LNCaP clone FGC (cell line): ENCODE measurements at regions not wholly inside any gene's neighbourhood (a gene's known extent, or its start where the extent isn't known, plus 50 kb on each side); places are given as distances from the start of the nearest gene placed in this dataset.

Experiments used
- DNase-seq: peaks from one replicate; pipeline ENCODE4 v3.0.0-alpha.2; 2011; ENCODE audit warnings: low read depth
- H3K4me3 ChIP-seq: 2 replicates; pipeline ENCODE4 v1.5.1; 2011; ENCODE audit warnings: mild to moderate bottlenecking, low read depth, low read length, control low read depth
- TF ChIP-seq, protein P1 (sequence below): IDR thresholded peaks from 2 replicates; pipeline ENCODE4 v1.5.1; 2012; ENCODE audit warnings: mild to moderate bottlenecking; ENCODE audit not compliant: control insufficient read depth, insufficient read depth; ENCODE audit errors: extremely low read depth

DNA sequence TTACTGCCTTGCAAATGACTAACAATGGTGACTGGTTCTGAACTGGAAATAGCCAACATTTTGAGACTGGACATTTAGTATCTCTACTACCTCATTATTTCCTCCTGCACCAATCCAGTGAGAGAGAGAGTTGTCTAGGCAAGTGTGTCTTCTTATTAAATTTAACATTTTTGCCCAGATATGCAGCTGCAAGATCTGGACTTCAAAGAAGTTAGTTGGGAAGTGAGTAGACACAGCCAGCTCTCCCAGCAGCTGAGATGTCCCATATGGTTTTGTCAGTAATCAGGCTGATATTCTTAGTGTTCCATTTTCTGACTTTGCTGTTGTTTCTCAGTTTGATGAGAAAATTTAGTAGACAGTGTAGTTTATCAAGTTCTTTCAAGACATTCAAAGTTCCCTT, 1778.8 kb upstream of the CDH6 start:
- TF ChIP-seq, protein P1, sequence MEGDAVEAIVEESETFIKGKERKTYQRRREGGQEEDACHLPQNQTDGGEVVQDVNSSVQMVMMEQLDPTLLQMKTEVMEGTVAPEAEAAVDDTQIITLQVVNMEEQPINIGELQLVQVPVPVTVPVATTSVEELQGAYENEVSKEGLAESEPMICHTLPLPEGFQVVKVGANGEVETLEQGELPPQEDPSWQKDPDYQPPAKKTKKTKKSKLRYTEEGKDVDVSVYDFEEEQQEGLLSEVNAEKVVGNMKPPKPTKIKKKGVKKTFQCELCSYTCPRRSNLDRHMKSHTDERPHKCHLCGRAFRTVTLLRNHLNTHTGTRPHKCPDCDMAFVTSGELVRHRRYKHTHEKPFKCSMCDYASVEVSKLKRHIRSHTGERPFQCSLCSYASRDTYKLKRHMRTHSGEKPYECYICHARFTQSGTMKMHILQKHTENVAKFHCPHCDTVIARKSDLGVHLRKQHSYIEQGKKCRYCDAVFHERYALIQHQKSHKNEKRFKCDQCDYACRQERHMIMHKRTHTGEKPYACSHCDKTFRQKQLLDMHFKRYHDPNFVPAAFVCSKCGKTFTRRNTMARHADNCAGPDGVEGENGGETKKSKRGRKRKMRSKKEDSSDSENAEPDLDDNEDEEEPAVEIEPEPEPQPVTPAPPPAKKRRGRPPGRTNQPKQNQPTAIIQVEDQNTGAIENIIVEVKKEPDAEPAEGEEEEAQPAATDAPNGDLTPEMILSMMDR = no peak
- no peak for DNase-seq

DNA sequence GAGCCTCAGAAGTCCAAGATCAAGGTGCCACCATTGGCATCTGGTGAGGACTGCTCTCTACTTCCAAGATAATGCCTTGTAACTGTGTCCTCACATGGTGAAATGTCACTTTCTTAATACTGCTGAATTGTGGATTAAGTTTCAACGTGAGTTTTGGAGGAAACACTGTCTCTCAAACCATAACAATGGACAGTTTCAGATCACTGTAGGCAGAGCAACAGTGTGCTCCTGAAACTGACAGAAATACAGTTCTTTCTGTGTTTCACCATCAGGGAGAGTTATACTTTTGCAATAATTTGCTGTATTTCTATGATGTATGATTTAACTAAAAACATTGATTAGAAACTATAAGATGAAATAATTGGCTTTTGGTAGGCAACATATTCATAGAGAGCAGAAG, 1780.5 kb upstream of the CDH6 start:
- no peak for DNase-seq
- H3K4me3 ChIP-seq = no peak overlapping the region
- TF ChIP-seq, protein P1 = no peak

More for the DNA sequence above, 1778.8 kb upstream of the CDH6 start:
- no peak overlapping the region for H3K4me3 ChIP-seq

DNA sequence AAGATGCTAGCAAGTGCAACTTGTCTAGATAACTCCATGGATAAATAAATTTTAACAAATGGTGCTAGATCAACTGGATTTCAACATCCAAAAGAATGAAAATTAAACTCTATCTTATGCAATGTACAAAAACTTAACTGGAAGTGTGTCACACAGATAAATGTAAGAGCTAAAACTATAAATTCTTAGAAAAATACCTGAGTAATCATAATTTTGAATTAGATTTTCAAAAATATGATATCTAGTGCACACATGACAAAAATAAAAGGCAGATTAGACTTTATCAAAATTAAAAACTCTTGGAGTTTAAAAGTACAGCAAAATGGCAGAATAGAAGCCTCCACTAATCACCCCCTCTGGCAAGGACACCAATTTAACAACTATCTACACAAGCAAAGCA, 1791.2 kb upstream of the CDH6 start:
- TF ChIP-seq, protein P1 = no peak
- H3K4me3 ChIP-seq = no peak overlapping the region
- no peak for DNase-seq

DNA sequence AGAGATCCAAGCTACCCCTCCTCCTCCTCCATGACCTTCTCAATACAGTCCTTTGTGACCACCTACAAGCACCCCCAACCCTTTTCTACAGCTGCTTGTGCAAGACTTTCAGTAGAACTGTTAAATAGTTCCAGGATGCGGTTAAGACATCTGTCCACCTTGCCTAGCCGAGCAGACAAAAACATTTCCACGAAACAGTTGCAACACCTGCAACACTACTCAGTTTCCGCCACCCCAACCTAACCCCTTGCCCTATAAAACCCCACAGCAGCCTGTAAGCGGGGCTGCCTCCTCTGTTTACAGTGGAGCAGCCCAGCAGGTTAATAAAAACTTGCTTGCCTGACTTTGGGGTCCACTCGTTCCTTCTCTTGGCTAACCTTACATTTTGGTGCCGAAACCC, 1803.5 kb upstream of the CDH6 start:
- H3K4me3 ChIP-seq = no peak overlapping the region
- DNase-seq = no peak
- TF ChIP-seq, protein P1 = no peak

DNA sequence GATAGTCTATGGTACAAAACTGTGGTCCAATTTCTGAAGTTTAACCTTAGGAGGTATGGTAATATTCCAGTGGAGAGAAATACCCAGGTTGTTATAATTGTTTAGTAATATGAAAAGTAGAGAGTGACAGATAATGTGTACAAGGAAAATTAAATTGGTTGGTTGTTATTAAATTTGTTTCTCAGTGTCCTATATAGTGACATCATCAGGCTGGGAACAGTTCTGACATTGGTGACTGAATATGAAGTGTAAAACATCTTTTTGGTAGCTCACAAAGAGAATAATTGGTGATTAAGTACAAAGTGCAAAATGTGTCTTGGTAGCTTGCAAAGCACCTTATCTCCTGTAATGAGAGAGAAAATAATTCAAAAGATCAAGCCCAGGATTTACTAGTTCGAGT, 1806.1 kb upstream of the CDH6 start:
- DNase-seq = no peak
- H3K4me3 ChIP-seq = no peak overlapping the region
- TF ChIP-seq, protein P1 = no peak

DNA sequence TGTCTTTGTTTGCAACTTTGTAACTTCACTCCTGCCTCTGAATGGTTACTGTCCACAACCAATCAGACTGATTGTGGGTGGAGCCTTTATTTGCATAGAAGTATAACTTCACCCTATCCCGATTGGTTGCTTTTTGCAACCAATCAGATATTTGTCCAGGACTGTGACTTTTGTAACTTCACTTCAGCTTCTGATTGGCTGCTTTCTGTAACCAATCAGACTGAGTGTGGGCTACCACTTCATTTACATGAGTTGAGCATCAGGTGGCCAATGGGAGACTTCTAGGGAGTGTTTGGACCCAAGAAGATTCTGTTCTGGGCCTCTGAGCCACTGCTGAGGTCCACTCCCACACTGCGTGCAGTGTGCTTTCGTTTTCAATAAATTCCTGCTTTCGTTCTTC, 1810.7 kb upstream of the CDH6 start:
- DNase-seq = no peak
- no peak overlapping the region for H3K4me3 ChIP-seq

DNA sequence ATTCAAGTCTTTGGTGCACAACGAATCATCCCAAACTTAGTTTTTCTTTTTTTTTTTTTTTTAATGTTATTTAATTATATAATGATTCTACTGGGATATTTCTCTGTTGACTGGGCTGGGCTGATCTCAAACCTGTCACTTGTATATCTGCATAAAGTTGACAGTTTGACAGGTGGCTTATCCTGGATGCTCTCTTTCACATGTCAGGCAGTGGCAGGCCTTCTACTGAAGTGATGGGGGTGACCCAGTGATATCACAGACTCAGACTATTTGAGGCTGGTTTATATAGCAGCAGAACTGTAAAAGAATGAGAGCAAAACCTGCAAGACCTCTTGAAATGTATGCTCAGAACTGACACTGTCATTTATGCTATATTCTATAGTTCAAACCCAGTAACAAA, 1813.5 kb upstream of the CDH6 start:
- TF ChIP-seq, protein P1 = no peak
- no peak for DNase-seq
- H3K4me3 ChIP-seq = no peak overlapping the region

More for the DNA sequence above, 1810.7 kb upstream of the CDH6 start:
- TF ChIP-seq, protein P1 = no peak
